GM12878 (cell line): ENCODE measurements at regions not wholly inside any gene's neighbourhood (a gene's known extent, or its start where the extent isn't known, plus 50 kb on each side); places are given as distances from the start of the nearest gene placed in this dataset.

Experiments used
- ATAC-seq: fragments of 200-7000 bp; cut with Tn5 transposase; 3 replicates; pipeline ENCODE4 v1.9.1; 2020; ENCODE audit warnings: mild to moderate bottlenecking, moderate library complexity
- BruUV-seq: library from RNA; stranded (reverse); fragments of 400-500 nt; replicated peaks from 2 replicates; lab custom pipeline; 2021; lab: Mats Ljungman, UMichigan
- CTCF ChIA-PET: fragments of 300-600 bp; sonication (Branson Sonifier 250); formaldehyde crosslinking; extraction: SDS; loops from one replicate; lab custom pipeline; 2021; ENCODE audit warnings: inconsistent platforms; lab: Yijun Ruan, JAX
- POLR2A ChIA-PET: fragments of 350-600 bp; formaldehyde crosslinking; extraction: SDS; loops from one replicate; lab custom pipeline; 2021; ENCODE audit warnings: inconsistent platforms; lab: Charles Lee
- RAD21 ChIA-PET: fragments of 300-600 bp; sonication (Branson Sonifier 250); formaldehyde crosslinking; loops from one replicate; lab custom pipeline; 2023; ENCODE audit warnings: antibody characterized with exemption; ENCODE audit not compliant: unreplicated experiment; lab: Charles Lee
- SMC1A ChIA-PET: fragments of 300-600 bp; sonication (Branson Sonifier 250); formaldehyde crosslinking; loops from one replicate; lab custom pipeline; 2023; ENCODE audit not compliant: unreplicated experiment, uncharacterized antibody; lab: Charles Lee
- DNase-seq: peaks from one replicate; pipeline ENCODE4 v3.0.0-alpha.2; 2011; ENCODE audit warnings: low read depth, low spot score
- FAIRE-seq: peaks from 3 replicates; lab custom pipeline; 2011; peaks lifted over from hg19 to GRCh38; lab: Jason Lieb, UNC
- H2AFZ ChIP-seq: 2 replicates; pipeline ENCODE4 v1.6.0; 2011; ENCODE audit warnings: low read depth, low read length, control low read depth; ENCODE audit not compliant: control insufficient read depth
- H3K27ac ChIP-seq: 2 replicates; pipeline ENCODE4 v1.5.1; 2011; ENCODE audit warnings: control low read depth; ENCODE audit not compliant: control insufficient read depth, insufficient read depth
- H3K27me3 ChIP-seq, 2 experiments: replicated peaks in 1 of 2; 2 replicates each; pipeline versions ENCODE4 v1.6.0 to v1.6.1; 2011; ENCODE audit warnings: low read length in 1 of 2; ENCODE audit not compliant: control insufficient read depth in 2 of 2, insufficient read depth in 2 of 2
- H3K36me3 ChIP-seq, 2 experiments: 2 replicates each; pipeline ENCODE4 v1.5.1; 2011; ENCODE audit warnings: low read length in 1 of 2; ENCODE audit not compliant: control insufficient read depth in 2 of 2, insufficient read depth in 2 of 2
- H3K4me1 ChIP-seq: 2 replicates; pipeline ENCODE4 v1.6.1; 2011; ENCODE audit warnings: mild to moderate bottlenecking, low read length, moderate library complexity, mixed read lengths; ENCODE audit not compliant: control insufficient read depth, insufficient read depth
- H3K4me2 ChIP-seq: 2 replicates; pipeline ENCODE4 v1.6.0; 2011; ENCODE audit warnings: control low read depth; ENCODE audit not compliant: control insufficient read depth, insufficient read depth
- H3K4me3 ChIP-seq: fragments of 200-600 bp; sonication (generic); 2 replicates; pipeline ENCODE4 v1.5.1; 2016
- H3K79me2 ChIP-seq: 2 replicates; pipeline ENCODE4 v1.6.0; 2011; ENCODE audit warnings: low read length; ENCODE audit not compliant: control insufficient read depth, insufficient read depth
- H3K9ac ChIP-seq: 2 replicates; pipeline ENCODE4 v1.8.0; 2011; ENCODE audit warnings: low read length, control low read depth, mixed read lengths; ENCODE audit not compliant: control insufficient read depth, insufficient read depth
- H3K9me3 ChIP-seq: replicated peaks from 3 replicates; pipeline ENCODE4 v1.5.1; 2011; ENCODE audit warnings: mild to moderate bottlenecking, low read length; ENCODE audit not compliant: control insufficient read depth, insufficient read depth
- H4K20me1 ChIP-seq: 2 replicates; pipeline ENCODE4 v1.6.0; 2011; ENCODE audit not compliant: control insufficient read depth, insufficient read depth
- ASH2L ChIP-seq: fragments of 300-600, 200-600 bp; sonication (generic); IDR thresholded peaks from 2 replicates; pipeline ENCODE4 v1.6.1; 2017; ENCODE audit warnings: low read depth, mild to moderate bottlenecking, borderline replicate concordance
- CBFB ChIP-seq: IDR thresholded peaks from 2 replicates; pipeline ENCODE4 v1.6.1; 2016; ENCODE audit warnings: antibody characterized with exemption, low read depth
- HCFC1 ChIP-seq: fragments of 150-350 bp; IDR thresholded peaks from 2 replicates; pipeline ENCODE4 v1.6.1; 2014; ENCODE audit warnings: low read length
- HDAC6 ChIP-seq: fragments of 200-600 bp; sonication (generic); IDR thresholded peaks from one replicate; pipeline ENCODE4 v1.8.0; 2017; ENCODE audit warnings: antibody characterized with exemption; ENCODE audit not compliant: unreplicated experiment
- JUNB ChIP-seq: IDR thresholded peaks from 2 replicates; pipeline ENCODE4 v1.6.1; 2016; ENCODE audit warnings: antibody characterized with exemption, mild to moderate bottlenecking
- MEF2A ChIP-seq: IDR thresholded peaks from 2 replicates; pipeline ENCODE4 v1.6.1; 2011; ENCODE audit warnings: low read depth, mild to moderate bottlenecking, low read length, moderate library complexity; ENCODE audit not compliant: insufficient read depth
- NR2F1 ChIP-seq: fragments of 450-650 bp; conservative IDR thresholded peaks from 2 replicates; pipeline ENCODE4 v1.6.1; 2017; ENCODE audit warnings: mild to moderate bottlenecking
- PAX5 ChIP-seq: IDR thresholded peaks from 2 replicates; pipeline ENCODE4 v1.6.1; 2011; ENCODE audit warnings: low read depth, low read length, borderline replicate concordance
- POLR2AphosphoS5 ChIP-seq: IDR thresholded peaks from 2 replicates; pipeline ENCODE4 v1.6.1; 2011; ENCODE audit warnings: mild to moderate bottlenecking, low read length, inconsistent platforms
- RUNX3 ChIP-seq: IDR thresholded peaks from 2 replicates; pipeline ENCODE4 v1.6.1; 2012; ENCODE audit warnings: low read length, inconsistent platforms
- SMAD5 ChIP-seq: IDR thresholded peaks from 2 replicates; pipeline ENCODE4 v1.6.1; 2016; ENCODE audit warnings: antibody characterized with exemption, low read depth
- ZNF274 ChIP-seq: IDR thresholded peaks from one replicate; pipeline ENCODE4 v1.8.0; 2011; ENCODE audit not compliant: insufficient read length, insufficient read depth
- WGBS: methylation state at CpG from one replicate; pipeline ENCODE4 v1.1.6; 2016; ENCODE audit warnings: low lambda C conversion rate; ENCODE audit not compliant: insufficient replicate concordance, insufficient coverage; ENCODE audit errors: missing lambda C conversion rate; 5-methylcytosine and 5-hydroxymethylcytosine counted together
- in situ Hi-C: fragments of 300-500 bp; cut with MboI; formaldehyde crosslinking; loops from 9 replicates; pipeline ENCODE4 v1.14.3; 2018; ENCODE audit warnings: mixed read lengths
- intact Hi-C: fragments of 100-400 bp; cut with micrococcal nuclease; formaldehyde crosslinking; loops from one replicate; pipeline ENCODE4 v1.14.2; 2022; ENCODE audit not compliant: unreplicated experiment
- TF ChIP-seq, protein P1 (sequence below): fragments of 150-350 bp; IDR thresholded peaks from 2 replicates; pipeline ENCODE4 v1.6.1; 2016; ENCODE audit warnings: low read depth, low read length
- TF ChIP-seq, protein P2 (sequence below): fragments of 450-650 bp; IDR thresholded peaks from 2 replicates; pipeline ENCODE4 v1.6.1; 2014; ENCODE audit warnings: mild to moderate bottlenecking

DNA sequence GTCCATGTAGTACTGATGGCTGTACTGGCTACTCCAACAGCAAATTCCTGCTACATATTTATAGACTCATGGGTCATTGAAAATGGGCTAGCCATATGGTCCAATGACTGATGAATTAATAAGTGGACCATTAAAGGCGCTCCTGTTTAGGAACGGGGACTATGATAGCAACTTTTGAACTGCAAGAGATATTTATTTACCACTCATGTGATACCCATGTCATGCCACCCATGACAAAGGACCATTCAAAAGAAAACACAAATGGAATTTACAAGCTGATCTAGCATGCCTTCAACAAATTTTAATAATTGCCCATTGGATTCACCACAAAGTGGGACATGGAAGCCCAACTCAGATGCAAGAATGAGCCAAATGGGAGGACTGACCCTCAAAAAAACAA is 240.0 kb upstream of the GALNTL6 start (continued):
- TF ChIP-seq HDAC6: no peak

DNA sequence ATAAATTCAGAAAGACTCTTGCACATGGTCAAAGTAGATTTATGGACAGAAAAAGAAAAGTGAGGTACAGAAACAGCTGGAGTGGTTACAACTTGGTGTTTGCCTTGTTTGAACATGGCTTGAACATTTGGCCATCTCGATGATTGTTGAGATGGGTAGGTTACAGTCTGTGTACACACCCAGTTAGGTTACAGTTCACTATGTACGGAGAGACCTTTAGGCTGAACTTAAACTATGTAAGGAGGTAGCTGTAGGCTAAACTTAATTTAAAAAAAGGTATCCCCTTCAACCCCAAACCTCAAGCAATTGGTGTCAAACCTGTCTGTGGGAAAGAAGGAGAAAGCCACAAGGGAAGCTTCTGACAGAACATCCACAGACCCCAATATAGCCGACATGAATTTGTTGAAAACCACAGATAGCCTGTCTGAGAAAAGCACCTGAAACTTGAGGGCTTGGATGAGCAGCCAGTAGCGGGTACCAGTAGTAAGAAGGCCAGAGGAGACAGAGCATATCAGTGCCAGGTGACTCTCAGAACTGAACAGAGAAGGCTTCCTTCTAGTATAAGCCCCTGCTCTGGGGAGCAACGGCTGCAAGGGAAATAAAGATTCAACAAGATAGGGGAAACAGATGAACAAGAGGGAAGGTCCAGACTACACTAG is 247.9 kb upstream of the GALNTL6 start:
- H3K27me3 ChIP-seq: no peaks in the 10 kb centered on the region
- DNase-seq (no peak), FAIRE-seq (no peak), ATAC-seq (peak; percentile 83)
- RAD21 ChIA-PET: no interaction called here
- peak overlapping the region; percentile 24; the same call in 1 of the 2 replicates for H2AFZ ChIP-seq
- in situ Hi-C loops: no loop called here
- BruUV-seq: no TSS peak
- H3K79me2 ChIP-seq: no peaks in the 10 kb centered on the region
- WGBS: 26% methylated on average over 5 of the region's 5 CpGs
- CTCF ChIA-PET: no interaction called here
- H4K20me1 ChIP-seq: no peaks in the 10 kb centered on the region
- no peak overlapping the region for H3K4me3 ChIP-seq
- H3K9ac ChIP-seq: no peak overlapping the region
- no peak overlapping the region for H3K4me2 ChIP-seq
- H3K36me3 ChIP-seq: no peaks in the 10 kb centered on the region
- intact Hi-C loops: no loop called here
- no peak overlapping the region for H3K27ac ChIP-seq
- POLR2A ChIA-PET: no interaction called here
- TF ChIP-seq RUNX3 (peak; percentile 23; the same call in 1 of the 2 replicates), ZNF274 (no peak)
- no peaks in the 10 kb centered on the region for H3K4me1 ChIP-seq
- SMC1A ChIA-PET: interaction anchor here (0.7 kb wide), 1 partner anchor 153 kb away, joined by 3 read pairs; no protein-coding TSS in a partner anchor
- H3K9me3 ChIP-seq: no peaks in the 10 kb centered on the region

DNA sequence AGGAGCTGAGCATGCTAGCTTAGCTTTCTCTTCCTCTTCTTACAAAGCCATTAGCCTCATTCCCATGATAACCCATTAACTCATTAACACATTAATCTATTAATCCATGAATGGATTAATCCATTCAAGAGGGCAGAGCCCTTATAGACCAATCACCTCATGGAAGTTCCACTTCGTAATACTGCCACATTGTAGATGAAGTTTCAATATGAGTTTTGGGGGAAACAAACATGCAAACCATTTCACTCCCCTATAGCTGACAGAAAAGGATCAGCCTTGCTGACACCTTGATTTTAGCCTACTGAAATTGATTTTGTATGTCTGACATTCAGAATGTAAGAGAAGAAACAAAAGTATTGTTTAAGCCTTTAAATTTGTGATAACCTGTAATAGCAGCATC is 251.8 kb upstream of the GALNTL6 start:
- Histone ChIP-seq H3K9ac (no peak overlapping the region), H3K36me3 (no peaks in the 10 kb centered on the region), H3K9me3 (no peaks in the 10 kb centered on the region), H3K27me3 (no peaks in the 10 kb centered on the region), H3K4me2 (no peak overlapping the region), H3K4me1 (no peaks in the 10 kb centered on the region), H3K4me3 (no peak overlapping the region), H4K20me1 (no peaks in the 10 kb centered on the region), H2AFZ (no peak overlapping the region), H3K79me2 (no peaks in the 10 kb centered on the region), H3K27ac (no peak overlapping the region)
- in situ Hi-C loops: no loop called here
- 35% methylated on average over 1 of the region's 1 CpG for WGBS
- DNase-seq: no peak
- intact Hi-C loops: no loop called here
- no TSS peak for BruUV-seq
- ChIA-PET CTCF (no interaction called here), POLR2A (no interaction called here), RAD21 (no interaction called here), SMC1A (no interaction called here)
- FAIRE-seq: no peak
- peak; percentile 73 for ATAC-seq
- TF ChIP-seq CBFB (no peak), POLR2AphosphoS5 (no peak), NR2F1 (no peak), PAX5 (no peak), MEF2A (no peak), ASH2L (no peak), HCFC1 (no peak), SMAD5 (no peak), JUNB (no peak; the same call in 1 of the 2 replicates)
- TF ChIP-seq, protein P1, sequence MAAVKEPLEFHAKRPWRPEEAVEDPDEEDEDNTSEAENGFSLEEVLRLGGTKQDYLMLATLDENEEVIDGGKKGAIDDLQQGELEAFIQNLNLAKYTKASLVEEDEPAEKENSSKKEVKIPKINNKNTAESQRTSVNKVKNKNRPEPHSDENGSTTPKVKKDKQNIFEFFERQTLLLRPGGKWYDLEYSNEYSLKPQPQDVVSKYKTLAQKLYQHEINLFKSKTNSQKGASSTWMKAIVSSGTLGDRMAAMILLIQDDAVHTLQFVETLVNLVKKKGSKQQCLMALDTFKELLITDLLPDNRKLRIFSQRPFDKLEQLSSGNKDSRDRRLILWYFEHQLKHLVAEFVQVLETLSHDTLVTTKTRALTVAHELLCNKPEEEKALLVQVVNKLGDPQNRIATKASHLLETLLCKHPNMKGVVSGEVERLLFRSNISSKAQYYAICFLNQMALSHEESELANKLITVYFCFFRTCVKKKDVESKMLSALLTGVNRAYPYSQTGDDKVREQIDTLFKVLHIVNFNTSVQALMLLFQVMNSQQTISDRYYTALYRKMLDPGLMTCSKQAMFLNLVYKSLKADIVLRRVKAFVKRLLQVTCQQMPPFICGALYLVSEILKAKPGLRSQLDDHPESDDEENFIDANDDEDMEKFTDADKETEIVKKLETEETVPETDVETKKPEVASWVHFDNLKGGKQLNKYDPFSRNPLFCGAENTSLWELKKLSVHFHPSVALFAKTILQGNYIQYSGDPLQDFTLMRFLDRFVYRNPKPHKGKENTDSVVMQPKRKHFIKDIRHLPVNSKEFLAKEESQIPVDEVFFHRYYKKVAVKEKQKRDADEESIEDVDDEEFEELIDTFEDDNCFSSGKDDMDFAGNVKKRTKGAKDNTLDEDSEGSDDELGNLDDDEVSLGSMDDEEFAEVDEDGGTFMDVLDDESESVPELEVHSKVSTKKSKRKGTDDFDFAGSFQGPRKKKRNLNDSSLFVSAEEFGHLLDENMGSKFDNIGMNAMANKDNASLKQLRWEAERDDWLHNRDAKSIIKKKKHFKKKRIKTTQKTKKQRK: no peak
- TF ChIP-seq, protein P2, sequence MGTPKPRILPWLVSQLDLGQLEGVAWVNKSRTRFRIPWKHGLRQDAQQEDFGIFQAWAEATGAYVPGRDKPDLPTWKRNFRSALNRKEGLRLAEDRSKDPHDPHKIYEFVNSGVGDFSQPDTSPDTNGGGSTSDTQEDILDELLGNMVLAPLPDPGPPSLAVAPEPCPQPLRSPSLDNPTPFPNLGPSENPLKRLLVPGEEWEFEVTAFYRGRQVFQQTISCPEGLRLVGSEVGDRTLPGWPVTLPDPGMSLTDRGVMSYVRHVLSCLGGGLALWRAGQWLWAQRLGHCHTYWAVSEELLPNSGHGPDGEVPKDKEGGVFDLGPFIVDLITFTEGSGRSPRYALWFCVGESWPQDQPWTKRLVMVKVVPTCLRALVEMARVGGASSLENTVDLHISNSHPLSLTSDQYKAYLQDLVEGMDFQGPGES: no peak
